ENCODE measurements at regions not wholly inside any gene's neighbourhood (a gene's known extent, or its start where the extent isn't known, plus 50 kb on each side); places are given as distances from the start of the nearest gene placed in this dataset.

GRCh38 chr3:74862476-74862875, 248.0 kb upstream of the CNTN3 start:
- Histone ChIP-seq H3K27me3 (ENCODE audit: insufficient read depth, low read length) (no peaks in the 10 kb centered on the region), H3K36me3 (ENCODE audit: control insufficient read depth in 1 of 2, insufficient read depth in 2 of 2, low read length in 2 of 2) (no peaks in the 10 kb centered on the region), H3K9me2 (ENCODE audit: insufficient read depth) (no peaks in the 10 kb centered on the region), H3K79me2 (ENCODE audit: insufficient read depth, low read length) (no peaks in the 10 kb centered on the region), H3K4me2 (ENCODE audit: low read length) (no peak overlapping the region), H3K27ac (ENCODE audit: low read depth, low read length) (no peak overlapping the region), H3K4me1 (ENCODE audit: control insufficient read depth in 1 of 2, insufficient read depth in 2 of 2, low read length in 2 of 2) (no peaks in the 10 kb centered on the region), H4K20me1 (ENCODE audit: insufficient read depth) (no peaks in the 10 kb centered on the region), H2AFZ (ENCODE audit: low read depth, low read length, poor library complexity, severe bottlenecking) (no peak overlapping the region), H3K4me3 (replicated peaks in 1 of 2; ENCODE audit: low read depth in 1 of 2, low read length in 2 of 2) (no peak overlapping the region), H3K9me3 (ENCODE audit: control insufficient read depth in 1 of 2, insufficient read depth in 1 of 2, low read depth in 1 of 2, low read length in 2 of 2) (peaks cover 10 to 16% of the 10 kb centered on the region in 2 experiments; a peak in 2 of 4 replicates), H3K9ac (ENCODE audit: low read length) (no peak overlapping the region)
- ChIA-PET RAD21 (ENCODE audit: low non-redundant PET in 1 of 2, low total read pairs in 2 of 2, uncharacterized antibody in 2 of 2, unreplicated experiment in 2 of 2) (no interaction called here), CTCF (no interaction called here), POLR2A (no interaction called here)
- BruUV-seq (replicated peaks), result no TSS peak
- DNase-seq (ENCODE audit: low read depth, low spot score) (no peak), ATAC-seq (no peak)
- TF ChIP-seq CTCF (IDR thresholded peaks at IDR 0.05 in 2 of 3, conservative IDR thresholded peaks at IDR 0.05 in 1 of 3; ENCODE audit: borderline replicate concordance in 1 of 3, insufficient read depth in 1 of 3, low read depth in 2 of 3, low read length in 2 of 3), result no peak
- intact Hi-C loops (cut with micrococcal nuclease), result no loop called here

DNA sequence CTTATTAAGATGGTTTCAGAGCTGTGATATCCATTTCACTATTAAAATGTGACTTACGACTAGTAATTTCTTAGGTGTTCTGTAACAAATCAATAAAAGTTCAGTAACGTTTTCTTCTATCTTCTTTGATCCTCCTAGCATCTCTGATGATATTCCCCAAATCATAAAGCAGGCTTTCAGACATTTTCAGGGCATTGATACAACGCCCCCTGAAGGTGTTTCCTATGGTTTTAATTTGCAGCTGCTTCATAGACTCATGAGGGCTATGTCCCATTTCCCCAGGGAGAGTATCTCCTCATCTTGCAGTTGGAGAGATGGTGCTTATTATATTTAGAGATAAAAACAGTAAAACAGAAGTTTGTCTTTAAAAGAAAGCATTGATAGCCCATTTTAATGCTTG, 246.8 kb upstream of the CNTN3 start:
- no peak overlapping the region for H3K27ac ChIP-seq (ENCODE audit: low read depth, low read length)
- no peaks in the 10 kb centered on the region for H4K20me1 ChIP-seq (ENCODE audit: insufficient read depth)
- TF ChIP-seq YY1 (IDR thresholded peaks at IDR 0.05; ENCODE audit: extremely low read depth, insufficient replicate concordance, low read depth, low read length) (no peak), SRF (IDR thresholded peaks at IDR 0.05; ENCODE audit: low read depth) (no peak), EZH2phosphoT487 (IDR thresholded peaks at IDR 0.05; ENCODE audit: borderline replicate concordance) (no peak), POLR2AphosphoS5 (IDR thresholded peaks at IDR 0.05; ENCODE audit: low read depth, low read length) (no peak), RAD21 (IDR thresholded peaks at IDR 0.05; ENCODE audit: low read depth) (no peak), POLR2A (IDR thresholded peaks at IDR 0.05; ENCODE audit: borderline replicate concordance, extremely low read depth, insufficient read depth, insufficient read length) (no peak), ELF1 (IDR thresholded peaks at IDR 0.05; ENCODE audit: borderline replicate concordance, low read depth) (no peak)
- TF ChIP-seq, protein P1, sequence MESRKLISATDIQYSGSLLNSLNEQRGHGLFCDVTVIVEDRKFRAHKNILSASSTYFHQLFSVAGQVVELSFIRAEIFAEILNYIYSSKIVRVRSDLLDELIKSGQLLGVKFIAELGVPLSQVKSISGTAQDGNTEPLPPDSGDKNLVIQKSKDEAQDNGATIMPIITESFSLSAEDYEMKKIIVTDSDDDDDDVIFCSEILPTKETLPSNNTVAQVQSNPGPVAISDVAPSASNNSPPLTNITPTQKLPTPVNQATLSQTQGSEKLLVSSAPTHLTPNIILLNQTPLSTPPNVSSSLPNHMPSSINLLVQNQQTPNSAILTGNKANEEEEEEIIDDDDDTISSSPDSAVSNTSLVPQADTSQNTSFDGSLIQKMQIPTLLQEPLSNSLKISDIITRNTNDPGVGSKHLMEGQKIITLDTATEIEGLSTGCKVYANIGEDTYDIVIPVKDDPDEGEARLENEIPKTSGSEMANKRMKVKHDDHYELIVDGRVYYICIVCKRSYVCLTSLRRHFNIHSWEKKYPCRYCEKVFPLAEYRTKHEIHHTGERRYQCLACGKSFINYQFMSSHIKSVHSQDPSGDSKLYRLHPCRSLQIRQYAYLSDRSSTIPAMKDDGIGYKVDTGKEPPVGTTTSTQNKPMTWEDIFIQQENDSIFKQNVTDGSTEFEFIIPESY (IDR thresholded peaks at IDR 0.05; ENCODE audit: extremely low read depth, insufficient replicate concordance, low read length), result no peak
- TF ChIP-seq, protein P2, sequence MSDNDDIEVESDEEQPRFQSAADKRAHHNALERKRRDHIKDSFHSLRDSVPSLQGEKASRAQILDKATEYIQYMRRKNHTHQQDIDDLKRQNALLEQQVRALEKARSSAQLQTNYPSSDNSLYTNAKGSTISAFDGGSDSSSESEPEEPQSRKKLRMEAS (IDR thresholded peaks at IDR 0.05), result no peak
- ATAC-seq, result no peak
- H3K4me2 ChIP-seq (ENCODE audit: low read length), result no peak overlapping the region
- no peaks in the 10 kb centered on the region for H3K4me1 ChIP-seq (ENCODE audit: control insufficient read depth in 1 of 2, insufficient read depth in 2 of 2, low read length in 2 of 2)
- no peak overlapping the region for H3K4me3 ChIP-seq (replicated peaks in 1 of 2; ENCODE audit: low read depth in 1 of 2, low read length in 2 of 2)
- intact Hi-C loops (cut with micrococcal nuclease), result no loop called here
- H3K9me2 ChIP-seq (ENCODE audit: insufficient read depth), result no peaks in the 10 kb centered on the region
- H3K36me3 ChIP-seq (ENCODE audit: control insufficient read depth in 1 of 2, insufficient read depth in 2 of 2, low read length in 2 of 2), result no peaks in the 10 kb centered on the region
- H2AFZ ChIP-seq (ENCODE audit: low read depth, low read length, poor library complexity, severe bottlenecking), result no peak overlapping the region
- DNase-seq (ENCODE audit: low read depth, low spot score), result no peak
- ChIA-PET POLR2A (no interaction called here), CTCF (no interaction called here), RAD21 (ENCODE audit: low non-redundant PET in 1 of 2, low total read pairs in 2 of 2, uncharacterized antibody in 2 of 2, unreplicated experiment in 2 of 2) (no interaction called here)
- H3K9me3 ChIP-seq (ENCODE audit: control insufficient read depth in 1 of 2, insufficient read depth in 1 of 2, low read depth in 1 of 2, low read length in 2 of 2), result peaks cover 3 to 14% of the 10 kb centered on the region in 2 experiments; a peak in 2 of 4 replicates
- no peaks in the 10 kb centered on the region for H3K79me2 ChIP-seq (ENCODE audit: insufficient read depth, low read length)
- H3K9ac ChIP-seq (ENCODE audit: low read length), result no peak overlapping the region
- BruUV-seq (replicated peaks), result no TSS peak
- H3K27me3 ChIP-seq (ENCODE audit: insufficient read depth, low read length), result no peaks in the 10 kb centered on the region

All from HCT116 (cell line).